HepG2 (cell line): ENCODE measurements at regions not wholly inside any gene's neighbourhood (a gene's known extent, or its start where the extent isn't known, plus 50 kb on each side); places are given as distances from the start of the nearest gene placed in this dataset.
A peak's percentile ranks its signal among the peaks of the same experiment; 100 is the strongest.

Source experiments
- E2F2 ChIP-seq: sonication (generic); formaldehyde crosslinking; IDR thresholded peaks from 2 replicates; pipeline ENCODE4 v1.4.0; 2020; ENCODE audit warnings: missing genetic modification reagents, borderline replicate concordance
- HOXD1 ChIP-seq: sonication (generic); formaldehyde crosslinking; IDR thresholded peaks from 2 replicates; pipeline ENCODE4 v1.5.0; 2020; ENCODE audit warnings: missing genetic modification reagents
- IKZF5 ChIP-seq: IDR thresholded peaks from 2 replicates; pipeline ENCODE4 v1.6.1; 2018; ENCODE audit warnings: missing genetic modification reagents, mild to moderate bottlenecking, missing compliant biosample characterization
- KDM6A ChIP-seq: IDR thresholded peaks from 2 replicates; pipeline ENCODE4 v1.6.1; 2016; ENCODE audit warnings: low read depth
- LBX2 ChIP-seq: sonication (generic); formaldehyde crosslinking; IDR thresholded peaks from 2 replicates; pipeline ENCODE4 v1.5.0; 2020; ENCODE audit warnings: missing genetic modification reagents, mild to moderate bottlenecking, borderline replicate concordance
- MEIS1 ChIP-seq: sonication (generic); formaldehyde crosslinking; IDR thresholded peaks from 2 replicates; pipeline ENCODE4 v1.9.0; 2021; ENCODE audit warnings: mild to moderate bottlenecking, missing genetic modification reagents, moderate library complexity, borderline replicate concordance
- RFX5 ChIP-seq: IDR thresholded peaks from 2 replicates; pipeline ENCODE4 v1.6.1; 2011; ENCODE audit warnings: low read depth, low read length, improper control_type of control experiment
- SCMH1 ChIP-seq: sonication (generic); formaldehyde crosslinking; IDR thresholded peaks from 2 replicates; pipeline ENCODE4 v1.9.0; 2021; ENCODE audit warnings: missing genetic modification reagents, mild to moderate bottlenecking, borderline replicate concordance
- SRSF9 ChIP-seq: fragments of 200-400 bp; formaldehyde crosslinking; IDR thresholded peaks from 2 replicates; pipeline ENCODE4 v1.6.1; 2018; ENCODE audit warnings: borderline replicate concordance, mild to moderate bottlenecking, low read depth, low read length; ENCODE audit not compliant: insufficient read depth, poor library complexity, severe bottlenecking
- TP53 ChIP-seq: sonication (generic); formaldehyde crosslinking; conservative IDR thresholded peaks from 2 replicates; pipeline ENCODE4 v1.4.0; 2020; ENCODE audit warnings: missing genetic modification reagents
- ZBTB34 ChIP-seq: sonication (generic); formaldehyde crosslinking; IDR thresholded peaks from 2 replicates; pipeline ENCODE4 v1.8.0; 2022; ENCODE audit warnings: mild to moderate bottlenecking, missing genetic modification reagents
- ZFP36L1 ChIP-seq: sonication (generic); formaldehyde crosslinking; IDR thresholded peaks from 2 replicates; pipeline ENCODE4 v1.8.0; 2022; ENCODE audit warnings: mild to moderate bottlenecking, missing genetic modification reagents, moderate library complexity
- ZGPAT ChIP-seq: IDR thresholded peaks from 2 replicates; pipeline ENCODE4 v1.6.1; 2016; ENCODE audit warnings: mild to moderate bottlenecking
- ZNF3 ChIP-seq: IDR thresholded peaks from 2 replicates; pipeline ENCODE4 v1.7.0; 2017; ENCODE audit warnings: inconsistent platforms
- ZNF350 ChIP-seq: sonication (generic); formaldehyde crosslinking; IDR thresholded peaks from 2 replicates; pipeline ENCODE4 v1.4.0; 2020; ENCODE audit warnings: mild to moderate bottlenecking, low read depth, missing genetic modification reagents, borderline replicate concordance
- ZNF615 ChIP-seq: sonication (generic); formaldehyde crosslinking; IDR thresholded peaks from 2 replicates; pipeline ENCODE4 v1.5.0; 2020; ENCODE audit warnings: mild to moderate bottlenecking, missing genetic modification reagents, borderline replicate concordance
- ZNF678 ChIP-seq: sonication (generic); formaldehyde crosslinking; IDR thresholded peaks from 2 replicates; pipeline ENCODE4 v1.4.0; 2020; ENCODE audit warnings: mild to moderate bottlenecking, missing genetic modification reagents
- ZNF687 ChIP-seq: sonication (generic); formaldehyde crosslinking; IDR thresholded peaks from 2 replicates; pipeline ENCODE4 v1.5.1; 2020; ENCODE audit warnings: mild to moderate bottlenecking, missing genetic modification reagents, moderate library complexity
- ZNF790 ChIP-seq: sonication (generic); formaldehyde crosslinking; IDR thresholded peaks from 2 replicates; pipeline ENCODE4 v1.8.0; 2022; ENCODE audit warnings: missing genetic modification reagents, mild to moderate bottlenecking, borderline replicate concordance

- TF ChIP-seq ZNF615 (CRISPR knock-in tag) (no peak), LBX2 (CRISPR knock-in tag) (no peak), HOXD1 (CRISPR knock-in tag) (no peak), ZNF790 (CRISPR knock-in tag) (no peak), RFX5 (no peak), SCMH1 (CRISPR knock-in tag) (no peak), ZNF678 (CRISPR knock-in tag) (no peak), E2F2 (CRISPR knock-in tag) (no peak), MEIS1 (CRISPR knock-in tag) (no peak; the same call in 1 of the 2 replicates), ZNF687 (CRISPR knock-in tag) (no peak), ZNF350 (CRISPR knock-in tag) (0 out of 2 replicates have a peak, but pooled peaks have one; percentile 50), ZBTB34 (CRISPR knock-in tag) (peak; percentile 22; the same call in 1 of the 2 replicates), TP53 (CRISPR knock-in tag) (no peak), ZNF3 (CRISPR knock-in tag) (no peak), ZGPAT (CRISPR knock-in tag) (peak; percentile 40; the same call in 1 of the 2 replicates), SRSF9 (no peak), KDM6A (CRISPR knock-in tag) (0 out of 2 replicates have a peak, but pooled peaks have one; percentile 33), IKZF5 (CRISPR knock-in tag) (peak; percentile 62; the same call in 1 of the 2 replicates), ZFP36L1 (CRISPR knock-in tag) (no peak)
Measured at GRCh38 chr3:72144773-72145505, 360.0 kb upstream of the PROK2 start (continued).
